ENCODE measurements at regions not wholly inside any gene's neighbourhood (a gene's known extent, or its start where the extent isn't known, plus 50 kb on each side); places are given as distances from the start of the nearest gene placed in this dataset.
A peak's percentile ranks its signal among the peaks of the same experiment; 100 is the strongest.
"Not testable (repeated sequence)": the region's sequence is repeated elsewhere in the genome, so short reads cannot be mapped to it uniquely, and the experiment has no call there.

- peaks cover 5% of the 10 kb centered on the region for H3K27me3 ChIP-seq
- no peaks in the 10 kb centered on the region for H3K9me3 ChIP-seq
- intact Hi-C loops (cut with DNase I) = no loop called here
- H3K4me3 ChIP-seq = no peak overlapping the region
- no peak for TF ChIP-seq CTCF (IDR thresholded peaks at IDR 0.05)
- H3K36me3 ChIP-seq = no peaks in the 10 kb centered on the region
- no peaks in the 10 kb centered on the region for H3K4me1 ChIP-seq
- no peak overlapping the region for H3K27ac ChIP-seq
- DNase-seq = no peak
- no peak for ATAC-seq
Observed at GRCh38 chr16:87035053-87035452, 282.1 kb downstream of the C16orf95 start.

- no peak for ATAC-seq
- no peak for TF ChIP-seq CTCF (IDR thresholded peaks at IDR 0.05)
- intact Hi-C loops (cut with DNase I) = no loop called here
Observed at GRCh38 chr16:87037012-87037411, 280.2 kb downstream of the C16orf95 start.

GRCh38 chr16:87038528-87038927, 278.7 kb downstream of the C16orf95 start:
- ATAC-seq; H3K4me3 ChIP-seq; H3K9me3 ChIP-seq; intact Hi-C loops (cut with DNase I); H3K36me3 ChIP-seq; DNase-seq; H3K4me1 ChIP-seq; H3K27ac ChIP-seq: not testable (repeated sequence)
- H3K27me3 ChIP-seq = peaks cover 20% of the 10 kb centered on the region

More at GRCh38 chr16:87037012-87037411, 280.2 kb downstream of the C16orf95 start:
- DNase-seq = peak; percentile 3
- Histone ChIP-seq H3K27me3 (peaks cover 14% of the 10 kb centered on the region), H3K36me3 (no peaks in the 10 kb centered on the region), H3K9me3 (no peaks in the 10 kb centered on the region), H3K4me3 (no peak overlapping the region), H3K4me1 (no peaks in the 10 kb centered on the region), H3K27ac (no peak overlapping the region)

- H3K27me3 ChIP-seq = peaks cover 22% of the 10 kb centered on the region
- no peak for TF ChIP-seq CTCF (IDR thresholded peaks at IDR 0.05)
- no peak overlapping the region for H3K4me3 ChIP-seq
- no peak overlapping the region for H3K27ac ChIP-seq
- intact Hi-C loops (cut with DNase I) = no loop called here
- H3K9me3 ChIP-seq = no peaks in the 10 kb centered on the region
- DNase-seq = peak; percentile 35
- ATAC-seq = no peak
- H3K36me3 ChIP-seq = no peaks in the 10 kb centered on the region
- H3K4me1 ChIP-seq = peaks cover 5% of the 10 kb centered on the region
Observed at GRCh38 chr16:87040169-87041117, 276.7 kb downstream of the C16orf95 start.

GRCh38 chr16:87041286-87041685, 275.9 kb downstream of the C16orf95 start:
- ATAC-seq = no peak
- Histone ChIP-seq H3K9me3 (no peaks in the 10 kb centered on the region), H3K27ac (no peak overlapping the region), H3K27me3 (peaks cover 30% of the 10 kb centered on the region), H3K4me3 (no peak overlapping the region), H3K4me1 (peaks cover 5% of the 10 kb centered on the region), H3K36me3 (no peaks in the 10 kb centered on the region)
- DNase-seq = peak; percentile 58
- intact Hi-C loops (cut with DNase I) = no loop called here
- TF ChIP-seq CTCF (IDR thresholded peaks at IDR 0.05) = no peak

DNA sequence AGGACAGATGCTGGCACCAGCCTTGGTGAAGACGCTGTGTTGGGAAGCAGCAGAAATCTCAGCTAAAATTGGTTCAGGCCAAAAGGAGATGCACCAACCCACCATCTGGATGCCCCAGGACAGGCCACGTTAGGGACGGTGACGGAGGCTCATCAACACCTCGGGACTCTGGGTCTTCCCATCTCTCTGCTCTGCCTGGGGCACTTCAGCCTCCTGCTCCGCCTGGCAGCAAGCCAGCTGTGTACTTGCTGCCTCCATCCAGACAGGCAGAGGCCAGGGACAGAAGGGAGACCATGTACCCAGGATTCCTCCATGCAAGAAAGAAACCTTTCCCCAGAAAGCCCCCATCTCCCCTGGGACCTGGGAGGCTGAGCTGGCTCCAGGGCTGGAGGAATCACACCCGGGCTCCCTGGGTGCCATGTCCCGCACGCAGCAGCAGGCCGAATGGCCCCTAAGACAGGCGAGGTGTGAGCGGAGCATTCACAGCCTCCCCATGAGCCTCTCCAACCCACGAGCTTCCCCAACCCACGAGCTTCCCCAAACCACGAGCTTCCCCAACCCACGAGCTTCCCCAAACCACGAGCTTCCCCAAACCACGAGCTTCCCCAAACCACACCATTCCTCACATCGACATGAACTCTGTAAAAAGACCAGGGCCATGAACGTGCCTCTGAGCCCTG, 274.5 kb downstream of the C16orf95 start:
- intact Hi-C loops (cut with DNase I) = no loop called here
- peaks cover 41% of the 10 kb centered on the region for H3K27me3 ChIP-seq
- no peaks in the 10 kb centered on the region for H3K9me3 ChIP-seq
- no peak for TF ChIP-seq CTCF (IDR thresholded peaks at IDR 0.05)
- peaks cover 5% of the 10 kb centered on the region for H3K4me1 ChIP-seq
- no peak overlapping the region for H3K4me3 ChIP-seq
- no peak for DNase-seq
- ATAC-seq = peak; percentile 12
- H3K27ac ChIP-seq = no peak overlapping the region
- no peaks in the 10 kb centered on the region for H3K36me3 ChIP-seq

Data from upper lobe of right lung (tissue), 1 donor.